Smooth muscle cell (in vitro differentiated cells): ENCODE measurements at regions not wholly inside any gene's neighbourhood (a gene's known extent, or its start where the extent isn't known, plus 50 kb on each side); places are given as distances from the start of the nearest gene placed in this dataset.

Experiments
- DNase-seq: peaks from one replicate; lab custom pipeline; 2025; ENCODE audit not compliant: unreplicated experiment; lab: John Stamatoyannopoulos, UW
- H2AFZ ChIP-seq: fragments of 200-600 bp; sonication (generic); 2 replicates; pipeline ENCODE4 v1.6.0; 2016; ENCODE audit warnings: antibody characterized with exemption, low read depth, mild to moderate bottlenecking
- H3F3A ChIP-seq: fragments of 200-600 bp; sonication (generic); 2 replicates; pipeline ENCODE4 v1.6.0; 2017; ENCODE audit warnings: antibody characterized with exemption, low read depth
- H3K27ac ChIP-seq: fragments of 200-600 bp; sonication (generic); 2 replicates; pipeline ENCODE4 v1.5.1; 2016; ENCODE audit warnings: low read depth, mild to moderate bottlenecking
- H3K27me3 ChIP-seq: fragments of 200-600 bp; sonication (generic); 2 replicates; pipeline ENCODE4 v1.6.1; 2016; ENCODE audit warnings: low read depth, mild to moderate bottlenecking
- H3K36me3 ChIP-seq: fragments of 200-600 bp; sonication (generic); 2 replicates; pipeline ENCODE4 v1.5.1; 2016; ENCODE audit warnings: low read depth
- H3K4me1 ChIP-seq: fragments of 200-600 bp; sonication (generic); 2 replicates; pipeline ENCODE4 v1.5.1; 2016; ENCODE audit warnings: low read depth
- H3K4me2 ChIP-seq: fragments of 200-600 bp; sonication (generic); 2 replicates; pipeline ENCODE4 v1.6.0; 2016; ENCODE audit warnings: mild to moderate bottlenecking
- H3K4me3 ChIP-seq: fragments of 200-600 bp; sonication (generic); 2 replicates; pipeline ENCODE4 v1.5.1; 2016; ENCODE audit warnings: mild to moderate bottlenecking
- H3K79me2 ChIP-seq: fragments of 200-600 bp; sonication (generic); 2 replicates; pipeline ENCODE4 v1.6.0; 2016; ENCODE audit warnings: low read depth, mild to moderate bottlenecking
- H3K9ac ChIP-seq: fragments of 200-600 bp; sonication (generic); 2 replicates; pipeline ENCODE4 v1.6.0; 2016; ENCODE audit warnings: low read depth
- H3K9me3 ChIP-seq: fragments of 200-600 bp; sonication (generic); replicated peaks from 2 replicates; pipeline ENCODE4 v1.5.1; 2016; ENCODE audit warnings: low read depth
- H4K20me1 ChIP-seq: fragments of 200-600 bp; sonication (generic); 2 replicates; pipeline ENCODE4 v1.6.0; 2016; ENCODE audit warnings: low read depth
- CTCF ChIP-seq: fragments of 200-600 bp; sonication (generic); IDR thresholded peaks from 2 replicates; pipeline ENCODE4 v1.5.1; 2017; ENCODE audit warnings: borderline replicate concordance, mild to moderate bottlenecking, antibody characterized with exemption; ENCODE audit not compliant: insufficient read depth, poor library complexity, severe bottlenecking
- WGBS: methylation state at CpG from one replicate; pipeline ENCODE4 v1.1.7; 2016; ENCODE audit warnings: low lambda C conversion rate; 5-methylcytosine and 5-hydroxymethylcytosine counted together

- H3K4me1 ChIP-seq = no peaks in the 10 kb centered on the region
- no peaks in the 10 kb centered on the region for H4K20me1 ChIP-seq
- H3K4me2 ChIP-seq = no peak overlapping the region
- H3K9ac ChIP-seq = no peak overlapping the region
- H3F3A ChIP-seq = no peaks in the 10 kb centered on the region
- DNase-seq = no peak
- H3K9me3 ChIP-seq = no peaks in the 10 kb centered on the region
- TF ChIP-seq CTCF = no peak
- H2AFZ ChIP-seq = no peak overlapping the region
- no peaks in the 10 kb centered on the region for H3K79me2 ChIP-seq
- no peak overlapping the region for H3K4me3 ChIP-seq
- WGBS = 94% methylated on average over 9 of the region's 9 CpGs
- H3K27ac ChIP-seq = no peak overlapping the region
- no peaks in the 10 kb centered on the region for H3K36me3 ChIP-seq
- no peaks in the 10 kb centered on the region for H3K27me3 ChIP-seq
Measured at GRCh38 chr3:72058493-72059081, 273.6 kb upstream of the PROK2 start.

- Histone ChIP-seq H3K4me1 (no peaks in the 10 kb centered on the region), H3K27me3 (no peaks in the 10 kb centered on the region), H2AFZ (no peak overlapping the region), H3K79me2 (no peaks in the 10 kb centered on the region), H3K4me3 (no peak overlapping the region), H3K9me3 (no peaks in the 10 kb centered on the region), H4K20me1 (no peaks in the 10 kb centered on the region), H3K4me2 (no peak overlapping the region), H3K27ac (no peak overlapping the region), H3F3A (no peaks in the 10 kb centered on the region), H3K9ac (no peak overlapping the region), H3K36me3 (no peaks in the 10 kb centered on the region)
- no peak for DNase-seq
- no peak for TF ChIP-seq CTCF
- 95% methylated on average over 1 of the region's 1 CpG for WGBS
Measured at GRCh38 chr3:72055436-72055835, 270.5 kb upstream of the PROK2 start.

- Histone ChIP-seq H3K9ac (no peak overlapping the region), H3K79me2 (no peaks in the 10 kb centered on the region), H3K9me3 (no peaks in the 10 kb centered on the region), H3K4me1 (no peaks in the 10 kb centered on the region), H3K27ac (no peak overlapping the region), H4K20me1 (no peaks in the 10 kb centered on the region), H3K36me3 (no peaks in the 10 kb centered on the region), H2AFZ (no peak overlapping the region), H3F3A (no peaks in the 10 kb centered on the region), H3K4me3 (no peak overlapping the region), H3K4me2 (no peak overlapping the region), H3K27me3 (no peaks in the 10 kb centered on the region)
- WGBS = 100% methylated on average over 1 of the region's 1 CpG
- no peak for TF ChIP-seq CTCF
- DNase-seq = no peak
Measured at GRCh38 chr3:72054976-72055375, 270.0 kb upstream of the PROK2 start.

- no peak overlapping the region for H3K27ac ChIP-seq
- no peaks in the 10 kb centered on the region for H3K9me3 ChIP-seq
- no peak overlapping the region for H3K9ac ChIP-seq
- H3K4me3 ChIP-seq = no peak overlapping the region
- no peaks in the 10 kb centered on the region for H3K79me2 ChIP-seq
- H3F3A ChIP-seq = no peaks in the 10 kb centered on the region
- WGBS = 75% methylated on average over 8 of the region's 8 CpGs
- no peak for DNase-seq
- no peaks in the 10 kb centered on the region for H4K20me1 ChIP-seq
- no peak for TF ChIP-seq CTCF
- H3K36me3 ChIP-seq = no peaks in the 10 kb centered on the region
- no peak overlapping the region for H3K4me2 ChIP-seq
- H3K4me1 ChIP-seq = no peaks in the 10 kb centered on the region
- H3K27me3 ChIP-seq = no peaks in the 10 kb centered on the region
- H2AFZ ChIP-seq = no peak overlapping the region
Measured at GRCh38 chr3:72052841-72053409, 268.0 kb upstream of the PROK2 start.
